Neuronal stem cell (in vitro differentiated cells): ENCODE measurements at regions not wholly inside any gene's neighbourhood (a gene's known extent, or its start where the extent isn't known, plus 50 kb on each side); places are given as distances from the start of the nearest gene placed in this dataset.

Source experiments
- DNase-seq: peaks from one replicate; pipeline ENCODE4 v3.0.0-alpha.2; 2013; ENCODE audit warnings: low spot score
- H2AFZ ChIP-seq: one replicate; pipeline ENCODE4 v1.6.1; 2013; ENCODE audit warnings: mild to moderate bottlenecking, low read length, inconsistent platforms
- H2AK5ac ChIP-seq: 2 replicates; pipeline ENCODE4 v1.6.1; 2013; ENCODE audit warnings: low read depth, mild to moderate bottlenecking, inconsistent platforms, low read length, moderate library complexity, mixed read lengths
- H2BK120ac ChIP-seq: 2 replicates; pipeline ENCODE4 v1.6.1; 2013; ENCODE audit warnings: low read depth, mild to moderate bottlenecking, inconsistent platforms, low read length, moderate library complexity, mixed read lengths
- H2BK12ac ChIP-seq: one replicate; pipeline ENCODE4 v1.6.1; 2013; ENCODE audit warnings: low read length, inconsistent platforms
- H2BK15ac ChIP-seq: 2 replicates; pipeline ENCODE4 v1.6.1; 2013; ENCODE audit warnings: mild to moderate bottlenecking, low read length, inconsistent platforms, mixed read lengths
- H2BK5ac ChIP-seq: one replicate; pipeline ENCODE4 v1.6.1; 2013; ENCODE audit warnings: inconsistent platforms, mild to moderate bottlenecking, low read length, moderate library complexity
- H3K14ac ChIP-seq: one replicate; pipeline ENCODE4 v1.6.1; 2013; ENCODE audit warnings: low read length, inconsistent platforms
- H3K18ac ChIP-seq: 2 replicates; pipeline ENCODE4 v1.6.1; 2013; ENCODE audit warnings: low read length, inconsistent platforms
- H3K23ac ChIP-seq: 2 replicates; pipeline ENCODE4 v1.6.1; 2013; ENCODE audit warnings: low read depth, mild to moderate bottlenecking, mixed read lengths, low read length, inconsistent platforms; ENCODE audit not compliant: poor library complexity
- H3K27ac ChIP-seq: replicated peaks from 3 replicates; pipeline ENCODE4 v1.5.1; 2013; ENCODE audit warnings: low read length, inconsistent platforms
- H3K27me3 ChIP-seq, 3 experiments: 2 replicates each; pipeline ENCODE4 v1.6.1; 2013; ENCODE audit warnings: low read length in 3 of 3, mild to moderate bottlenecking in 2 of 3, inconsistent platforms in 1 of 3, low read depth in 1 of 3, mixed read lengths in 1 of 3, moderate library complexity in 1 of 3; ENCODE audit not compliant: control insufficient read depth in 3 of 3, insufficient read depth in 3 of 3
- H3K36me3 ChIP-seq, 2 donors: replicated peaks in 1 of 2; 2 replicates each; pipeline ENCODE4 v1.6.1; 2013; ENCODE audit warnings: low read length in 2 of 2; ENCODE audit not compliant: control insufficient read depth in 2 of 2, insufficient read depth in 2 of 2
- H3K4ac ChIP-seq: 2 replicates; pipeline ENCODE4 v1.6.1; 2013; ENCODE audit warnings: inconsistent platforms, mild to moderate bottlenecking, low read length, moderate library complexity
- H3K4me1 ChIP-seq, 2 donors: 1 replicate in 1 of 2; 2 replicates in 1 of 2; pipeline ENCODE4 v1.6.1; 2013; ENCODE audit warnings: low read length in 2 of 2, low read depth in 1 of 2; ENCODE audit not compliant: control insufficient read depth in 2 of 2, insufficient read depth in 1 of 2
- H3K4me2 ChIP-seq: one replicate; pipeline ENCODE4 v1.6.1; 2013; ENCODE audit warnings: mild to moderate bottlenecking, low read length, inconsistent platforms; ENCODE audit not compliant: insufficient read depth, poor library complexity, severe bottlenecking
- H3K4me3 ChIP-seq, 2 donors: 2 replicates each; pipeline ENCODE4 v1.5.1; 2013; ENCODE audit warnings: low read length in 2 of 2, mild to moderate bottlenecking in 2 of 2, inconsistent platforms in 1 of 2, moderate library complexity in 1 of 2
- H3K79me1 ChIP-seq: one replicate; pipeline ENCODE4 v1.6.1; 2013; ENCODE audit warnings: low read depth, mild to moderate bottlenecking, inconsistent platforms, low read length, moderate library complexity
- H3K9ac ChIP-seq: one replicate; pipeline ENCODE4 v1.6.1; 2013; ENCODE audit warnings: mild to moderate bottlenecking, low read depth, low read length, inconsistent platforms; ENCODE audit not compliant: poor library complexity
- H3K9me3 ChIP-seq, 2 donors: replicated peaks in 1 of 2; 2 replicates each; pipeline versions ENCODE3 to v1.6.1; 2013; ENCODE audit warnings: low read length in 2 of 2, mild to moderate bottlenecking in 2 of 2, inconsistent platforms in 1 of 2, low read depth in 1 of 2, mixed read lengths in 1 of 2, moderate library complexity in 1 of 2; ENCODE audit not compliant: control insufficient read depth in 2 of 2, insufficient read depth in 1 of 2
- H4K8ac ChIP-seq: one replicate; pipeline ENCODE4 v1.6.1; 2013; ENCODE audit warnings: low read depth, mild to moderate bottlenecking, inconsistent platforms, low read length, moderate library complexity
- H4K91ac ChIP-seq: one replicate; pipeline ENCODE4 v1.6.1; 2013; ENCODE audit warnings: low read length, low read depth, mild to moderate bottlenecking, inconsistent platforms; ENCODE audit not compliant: poor library complexity
- WGBS, 2 donors: extraction: QIAGEN DNeasy Blood & Tissue Kit; methylation state at CpG; one replicate each; pipeline ENCODE4 v1.1.7; 2013; ENCODE audit warnings: missing lambda C conversion rate in 2 of 2, mixed read lengths in 1 of 2; ENCODE audit not compliant: insufficient read length in 2 of 2, insufficient replicate concordance in 1 of 2; ENCODE audit errors: extremely low coverage in 2 of 2; 5-methylcytosine and 5-hydroxymethylcytosine counted together

GRCh38 chr14:26032348-26032747 lies 565.5 kb downstream of the NOVA1 start:
- Histone ChIP-seq H3K4me3 (no peak overlapping the region), H2AFZ (no peak overlapping the region), H3K27ac (no peak overlapping the region), H3K36me3 (peaks cover 0 to 46% of the 10 kb centered on the region in 2 donors), H3K23ac (no peak overlapping the region), H4K8ac (no peak overlapping the region), H3K4ac (no peak overlapping the region), H3K4me2 (no peak overlapping the region), H3K14ac (no peak overlapping the region), H2BK5ac (no peak overlapping the region), H3K79me1 (no peaks in the 10 kb centered on the region), H4K91ac (no peak overlapping the region), H3K4me1 (peaks cover 6 to 7% of the 10 kb centered on the region in 2 donors), H2BK120ac (no peak overlapping the region), H3K9ac (no peak overlapping the region), H3K27me3 (no peaks in the 10 kb centered on the region), H3K9me3 (no peaks in the 10 kb centered on the region), H2AK5ac (no peak overlapping the region), H2BK15ac (no peak overlapping the region), H2BK12ac (no peak overlapping the region), H3K18ac (no peak overlapping the region)
- no peak for DNase-seq

GRCh38 chr14:26026384-26026783 lies 571.4 kb downstream of the NOVA1 start:
- no peaks in the 10 kb centered on the region for H3K9me3 ChIP-seq
- H3K4me3 ChIP-seq: no peak overlapping the region
- H2BK5ac ChIP-seq: no peak overlapping the region
- H3K4me1 ChIP-seq: peaks cover 4 to 6% of the 10 kb centered on the region in 2 donors
- H3K27ac ChIP-seq: no peak overlapping the region
- H4K8ac ChIP-seq: no peak overlapping the region
- no peak overlapping the region for H2BK15ac ChIP-seq
- no peak overlapping the region for H2BK12ac ChIP-seq
- no peaks in the 10 kb centered on the region for H3K27me3 ChIP-seq
- H3K4me2 ChIP-seq: no peak overlapping the region
- H3K23ac ChIP-seq: no peak overlapping the region
- H3K4ac ChIP-seq: no peak overlapping the region
- H2AK5ac ChIP-seq: no peak overlapping the region
- H3K18ac ChIP-seq: no peak overlapping the region
- WGBS, 2 donors: no CpG with 5 or more reads among the region's 3 CpGs
- peaks cover 0 to 40% of the 10 kb centered on the region in 2 donors for H3K36me3 ChIP-seq
- H3K9ac ChIP-seq: no peak overlapping the region
- no peak overlapping the region for H2AFZ ChIP-seq
- DNase-seq: no peak
- H4K91ac ChIP-seq: no peak overlapping the region
- no peak overlapping the region for H3K14ac ChIP-seq
- no peaks in the 10 kb centered on the region for H3K79me1 ChIP-seq
- H2BK120ac ChIP-seq: no peak overlapping the region

GRCh38 chr14:26023967-26024366 lies 573.9 kb downstream of the NOVA1 start:
- Histone ChIP-seq H2BK15ac (no peak overlapping the region), H2AFZ (no peak overlapping the region), H2BK120ac (no peak overlapping the region), H4K91ac (no peak overlapping the region), H3K4ac (no peak overlapping the region), H3K4me3 (no peak overlapping the region), H3K23ac (no peak overlapping the region), H3K14ac (no peak overlapping the region), H3K79me1 (no peaks in the 10 kb centered on the region), H3K9ac (no peak overlapping the region), H2AK5ac (no peak overlapping the region), H4K8ac (no peak overlapping the region), H3K27me3 (no peaks in the 10 kb centered on the region), H3K36me3 (peaks cover 0 to 35% of the 10 kb centered on the region in 2 donors), H3K9me3 (no peaks in the 10 kb centered on the region), H3K27ac (no peak overlapping the region), H3K4me2 (no peak overlapping the region), H2BK12ac (no peak overlapping the region), H2BK5ac (no peak overlapping the region), H3K4me1 (peaks cover under 1 to 3% of the 10 kb centered on the region in 2 donors), H3K18ac (no peak overlapping the region)
- WGBS, 2 donors: no CpG with 5 or more reads among the region's 4 CpGs
- no peak for DNase-seq

- Histone ChIP-seq H2BK120ac (no peak overlapping the region), H4K91ac (no peak overlapping the region), H3K4me3 (no peak overlapping the region), H3K36me3 (peaks cover 0 to 29% of the 10 kb centered on the region in 2 donors), H2AK5ac (no peak overlapping the region), H3K9me3 (no peaks in the 10 kb centered on the region), H3K4ac (no peak overlapping the region), H3K27ac (no peak overlapping the region), H4K8ac (no peak overlapping the region), H3K4me2 (no peak overlapping the region), H3K9ac (no peak overlapping the region), H2BK5ac (no peak overlapping the region), H3K4me1 (peaks cover 2 to 3% of the 10 kb centered on the region in 2 donors), H2AFZ (no peak overlapping the region), H3K27me3 (no peaks in the 10 kb centered on the region), H2BK12ac (no peak overlapping the region), H3K14ac (no peak overlapping the region), H2BK15ac (no peak overlapping the region), H3K79me1 (no peaks in the 10 kb centered on the region), H3K23ac (no peak overlapping the region), H3K18ac (no peak overlapping the region)
- DNase-seq: no peak
- no CpG with 5 or more reads among the region's 1 CpG for WGBS, 2 donors
Observed at GRCh38 chr14:26021759-26022158, 576.1 kb downstream of the NOVA1 start.
